Neural cell (in vitro differentiated cells): ENCODE measurements at regions not wholly inside any gene's neighbourhood (a gene's known extent, or its start where the extent isn't known, plus 50 kb on each side); places are given as distances from the start of the nearest gene placed in this dataset.

Source experiments
- H2AFZ ChIP-seq: fragments of 200-600, 300-800 bp; sonication (generic), shearing (Covaris generic); 2 replicates; pipeline ENCODE4 v1.6.0; 2014; ENCODE audit warnings: low read depth, mild to moderate bottlenecking, antibody characterized with exemption, low read length, moderate library complexity
- H3F3A ChIP-seq: fragments of 200-600 bp; shearing (Covaris generic); 2 replicates; pipeline ENCODE4 v1.6.1; 2016; ENCODE audit warnings: mild to moderate bottlenecking, moderate library complexity, mixed read lengths, antibody characterized with exemption, low read length; ENCODE audit not compliant: insufficient read depth, poor library complexity, severe bottlenecking
- H3K27ac ChIP-seq: fragments of 200-600, 300-800 bp; sonication (generic), shearing (Covaris generic); 2 replicates; pipeline ENCODE4 v1.5.1; 2014; ENCODE audit warnings: mild to moderate bottlenecking, low read length, moderate library complexity
- H3K27me3 ChIP-seq: fragments of 300-800, 200-600 bp; sonication (generic), shearing (Covaris generic); 2 replicates; pipeline ENCODE4 v1.6.0; 2014; ENCODE audit warnings: mild to moderate bottlenecking, low read depth, low read length, moderate library complexity; ENCODE audit not compliant: insufficient read depth
- H3K36me3 ChIP-seq: fragments of 300-800, 200-600 bp; sonication (generic), shearing (Covaris generic); 2 replicates; pipeline ENCODE4 v1.5.1; 2014; ENCODE audit warnings: mild to moderate bottlenecking, antibody characterized with exemption, low read length, moderate library complexity; ENCODE audit not compliant: insufficient read depth
- H3K4me2 ChIP-seq: fragments of 300-800, 200-600 bp; sonication (generic), shearing (Covaris generic); 2 replicates; pipeline ENCODE4 v1.6.0; 2014; ENCODE audit warnings: mild to moderate bottlenecking, low read length
- H3K4me3 ChIP-seq: fragments of 300-800, 200-600 bp; sonication (generic), shearing (Covaris generic); 2 replicates; pipeline ENCODE4 v1.5.1; 2014; ENCODE audit warnings: mild to moderate bottlenecking, low read length, moderate library complexity
- H3K79me2 ChIP-seq: fragments of 200-600 bp; shearing (Covaris generic); replicated peaks from 2 replicates; pipeline ENCODE4 v1.6.0; 2014; ENCODE audit warnings: mild to moderate bottlenecking, low read length, moderate library complexity; ENCODE audit not compliant: insufficient read depth
- H3K9ac ChIP-seq: fragments of 300-800, 200-600 bp; sonication (generic), shearing (Covaris generic); 2 replicates; pipeline ENCODE4 v1.6.1; 2016; ENCODE audit warnings: mild to moderate bottlenecking, low read length, mixed read lengths
- H3K9me2 ChIP-seq: fragments of 200-600 bp; shearing (Covaris generic); 2 replicates; pipeline ENCODE4 v1.6.1; 2016; ENCODE audit warnings: mild to moderate bottlenecking, low read length, mixed read lengths; ENCODE audit not compliant: insufficient read depth
- H3K9me3 ChIP-seq: fragments of 200-600, 300-800 bp; sonication (generic), shearing (Covaris generic); 2 replicates; pipeline ENCODE4 v1.6.1; 2016; ENCODE audit warnings: mild to moderate bottlenecking, mixed run types, low read length, moderate library complexity, mixed read lengths
- H4K20me1 ChIP-seq: fragments of 200-600 bp; shearing (Covaris generic); 2 replicates; pipeline ENCODE4 v1.6.1; 2016; ENCODE audit warnings: mild to moderate bottlenecking, mixed run types; ENCODE audit not compliant: insufficient read depth
- CTCF ChIP-seq: fragments of 450-650 bp; IDR thresholded peaks from 2 replicates; pipeline ENCODE4 v1.5.1; 2014; ENCODE audit warnings: antibody characterized with exemption, mild to moderate bottlenecking, moderate library complexity; ENCODE audit not compliant: poor library complexity, severe bottlenecking
- EP300 ChIP-seq: fragments of 450-650 bp; conservative IDR thresholded peaks from 2 replicates; pipeline ENCODE4 v1.6.1; 2014; ENCODE audit warnings: antibody characterized with exemption, mild to moderate bottlenecking, moderate library complexity; ENCODE audit not compliant: poor library complexity, severe bottlenecking
- EZH2 ChIP-seq: fragments of 200-600, 300-800 bp; shearing (Covaris generic), sonication (generic); IDR thresholded peaks from 2 replicates; pipeline ENCODE4 v1.6.1; 2014; ENCODE audit warnings: antibody characterized with exemption, low read length, borderline replicate concordance, mild to moderate bottlenecking; ENCODE audit not compliant: insufficient read depth, poor library complexity, severe bottlenecking
- MXI1 ChIP-seq: fragments of 450-650 bp; conservative IDR thresholded peaks from 2 replicates; pipeline ENCODE4 v1.6.1; 2014; ENCODE audit warnings: antibody characterized with exemption, mild to moderate bottlenecking; ENCODE audit not compliant: poor library complexity, severe bottlenecking
- POLR2AphosphoS5 ChIP-seq: IDR thresholded peaks from 2 replicates; pipeline ENCODE4 v1.6.1; 2012
- RAD21 ChIP-seq: fragments of 450-650 bp; conservative IDR thresholded peaks from 2 replicates; pipeline ENCODE4 v1.6.1; 2014; ENCODE audit warnings: antibody characterized with exemption, mild to moderate bottlenecking, moderate library complexity
- REST ChIP-seq: IDR thresholded peaks from 2 replicates; pipeline ENCODE4 v1.6.1; 2012; ENCODE audit warnings: borderline replicate concordance
- SMC3 ChIP-seq: fragments of 450-650 bp; conservative IDR thresholded peaks from 2 replicates; pipeline ENCODE4 v1.6.1; 2014; ENCODE audit warnings: antibody characterized with exemption, mild to moderate bottlenecking, moderate library complexity; ENCODE audit not compliant: poor library complexity
- TAF1 ChIP-seq: IDR thresholded peaks from 2 replicates; pipeline ENCODE4 v1.6.1; 2012; ENCODE audit warnings: low read depth

- no peak for TF ChIP-seq REST
- no peak for TF ChIP-seq TAF1
- TF ChIP-seq RAD21: no peak
- no peak for TF ChIP-seq MXI1
- TF ChIP-seq POLR2AphosphoS5: no peak
- no peak for TF ChIP-seq EZH2
- no peak for TF ChIP-seq SMC3
- TF ChIP-seq EP300: no peak
- no peak for TF ChIP-seq CTCF
- H3K9ac ChIP-seq: no peak overlapping the region
- no peak overlapping the region for H2AFZ ChIP-seq
- H4K20me1 ChIP-seq: no peaks in the 10 kb centered on the region
- H3K4me2 ChIP-seq: no peak overlapping the region
- no peaks in the 10 kb centered on the region for H3K27me3 ChIP-seq
- no peak overlapping the region for H3K27ac ChIP-seq
- H3K9me3 ChIP-seq: no peaks in the 10 kb centered on the region
- no peaks in the 10 kb centered on the region for H3K9me2 ChIP-seq
- H3F3A ChIP-seq: no peaks in the 10 kb centered on the region
- H3K36me3 ChIP-seq: no peaks in the 10 kb centered on the region
- H3K79me2 ChIP-seq: no peaks in the 10 kb centered on the region
- no peak overlapping the region for H3K4me3 ChIP-seq
Measured at GRCh38 chr2:9717886-9718451, 87.2 kb upstream of the YWHAQ start.

GRCh38 chr2:9720352-9721093 is 89.7 kb upstream of the YWHAQ start:
- Histone ChIP-seq H3K27ac (peak overlapping the region; percentile 38), H3K4me3 (peak overlapping the region; percentile 7), H3K4me2 (no peak overlapping the region), H3K9ac (no peak overlapping the region), H3K36me3 (no peaks in the 10 kb centered on the region), H2AFZ (no peak overlapping the region), H3K27me3 (no peaks in the 10 kb centered on the region), H3K79me2 (no peaks in the 10 kb centered on the region), H3K9me3 (no peaks in the 10 kb centered on the region), H3K9me2 (no peaks in the 10 kb centered on the region), H4K20me1 (no peaks in the 10 kb centered on the region), H3F3A (no peaks in the 10 kb centered on the region)
- TF ChIP-seq EZH2: no peak
- peak; percentile 27 for TF ChIP-seq SMC3
- peak; percentile 51 for TF ChIP-seq EP300
- peak; percentile 23 for TF ChIP-seq RAD21
- TF ChIP-seq POLR2AphosphoS5: no peak
- TF ChIP-seq REST: no peak
- TF ChIP-seq TAF1: no peak
- peak; percentile 35 for TF ChIP-seq MXI1
- peak; percentile 14 for TF ChIP-seq CTCF
